K562 (cell line): ENCODE measurements at regions not wholly inside any gene's neighbourhood (a gene's known extent, or its start where the extent isn't known, plus 50 kb on each side); places are given as distances from the start of the nearest gene placed in this dataset.

Experiments used
- ARID1B ChIP-seq: fragments of 450-650 bp; IDR thresholded peaks from 2 replicates; pipeline ENCODE4 v1.6.1; 2016; ENCODE audit warnings: antibody characterized with exemption, mild to moderate bottlenecking, inconsistent platforms
- ARID3A ChIP-seq: IDR thresholded peaks from 2 replicates; pipeline ENCODE4 v1.6.1; 2012; ENCODE audit warnings: low read depth, low read length, improper control_type of control experiment, borderline replicate concordance
- ATF3 ChIP-seq, 2 experiments: fragments of 450-650 bp in 1 of 2; sonication (generic) in 1 of 2; formaldehyde crosslinking in 1 of 2; IDR thresholded peaks in 1 of 2; conservative IDR thresholded peaks in 1 of 2; 2 replicates each; pipeline versions ENCODE4 v1.6.1 to v1.8.1; 2016 to 2023; ENCODE audit warnings: mild to moderate bottlenecking in 2 of 2, moderate library complexity in 2 of 2, inconsistent platforms in 1 of 2, missing genetic modification reagents in 1 of 2
- ELF2 ChIP-seq: fragments of 250-450 bp; sonication (Bioruptor Pico); IDR thresholded peaks from 2 replicates; pipeline ENCODE4 v1.5.0; 2021; ENCODE audit warnings: mild to moderate bottlenecking
- GTF2F1 ChIP-seq: IDR thresholded peaks from 2 replicates; pipeline ENCODE4 v1.6.1; 2011; ENCODE audit warnings: low read depth, low read length, improper control_type of control experiment
- JUN ChIP-seq, 2 experiments: sonication (generic) in 1 of 2; formaldehyde crosslinking in 1 of 2; IDR thresholded peaks; 2 replicates each; pipeline versions ENCODE4 v1.6.1 to v1.8.0; 2012 to 2022; ENCODE audit warnings: borderline replicate concordance in 2 of 2, mild to moderate bottlenecking in 2 of 2, improper control_type of control experiment in 1 of 2, low read depth in 1 of 2, low read length in 1 of 2, missing genetic modification reagents in 1 of 2
- JUND ChIP-seq, 2 experiments: IDR thresholded peaks; 2 replicates in 1 of 2; 3 replicates in 1 of 2; pipeline ENCODE4 v1.6.1; 2011; ENCODE audit warnings: borderline replicate concordance in 2 of 2, low read depth in 2 of 2, low read length in 2 of 2, improper control_type of control experiment in 1 of 2, missing biosample characterization in 1 of 2, missing genetic modification characterization in 1 of 2, missing genetic modification reagents in 1 of 2
- MAFF ChIP-seq: IDR thresholded peaks from 2 replicates; pipeline ENCODE4 v1.6.1; 2012; ENCODE audit warnings: low read length, improper control_type of control experiment
- RCOR1 ChIP-seq, 2 experiments: IDR thresholded peaks; 2 replicates each; pipeline ENCODE4 v1.6.1; 2012; ENCODE audit warnings: low read depth in 2 of 2, low read length in 2 of 2, borderline replicate concordance in 1 of 2, improper control_type of control experiment in 1 of 2
- SMAD4 ChIP-seq: fragments of 250-450 bp; sonication (Bioruptor Pico); conservative IDR thresholded peaks from 2 replicates; pipeline ENCODE4 v1.8.0; 2021; ENCODE audit warnings: inconsistent platforms, mild to moderate bottlenecking, moderate library complexity
- SMARCE1 ChIP-seq: fragments of 450-650 bp; IDR thresholded peaks from 2 replicates; pipeline ENCODE4 v1.7.1; 2016; ENCODE audit warnings: mild to moderate bottlenecking
- SOX6 ChIP-seq: fragments of 450-650 bp; IDR thresholded peaks from 2 replicates; pipeline ENCODE4 v1.6.1; 2014; ENCODE audit warnings: mild to moderate bottlenecking
- ZNF134 ChIP-seq: fragments of 250-450 bp; sonication (Bioruptor Pico); conservative IDR thresholded peaks from 2 replicates; pipeline ENCODE4 v1.4.0; 2020
- ZNF79 ChIP-seq: fragments of 250-450 bp; sonication (Bioruptor Pico); IDR thresholded peaks from 2 replicates; pipeline ENCODE4 v1.4.0; 2020; ENCODE audit warnings: low read depth, mild to moderate bottlenecking, moderate library complexity

- TF ChIP-seq SMAD4 (CRISPR knock-in tag), result peak; percentile 28
- peak in 1 of 2 experiments; percentile 32; a peak in 1 of 4 replicates for TF ChIP-seq RCOR1 (IDR thresholded peaks at IDR 0.05; ENCODE audit: borderline replicate concordance in 1 of 2, low read depth in 2 of 2, low read length in 2 of 2)
- no peak for TF ChIP-seq JUN (IDR thresholded peaks at IDR 0.05; ENCODE audit: borderline replicate concordance, low read depth, low read length)
- no peak for TF ChIP-seq JUN (CRISPR knock-in tag; IDR thresholded peaks at IDR 0.05; ENCODE audit: borderline replicate concordance)
- TF ChIP-seq MAFF, result 0 out of 2 replicates have a peak, but pooled peaks have one; percentile 2
- TF ChIP-seq ARID1B, result peak; percentile 84
- TF ChIP-seq ARID3A, result 0 out of 2 replicates have a peak, but pooled peaks have one; percentile 54
- peak; percentile 26; the same call in 1 of the 2 replicates for TF ChIP-seq SMARCE1
- no peak for TF ChIP-seq ZNF79
- no peak for TF ChIP-seq ELF2 (CRISPR knock-in tag)
- no peak for TF ChIP-seq ZNF134 (CRISPR knock-in tag)
- peak; percentile 58; the same call in 1 of the 2 replicates for TF ChIP-seq JUND (IDR thresholded peaks at IDR 0.05; ENCODE audit: borderline replicate concordance, low read depth, low read length)
- no peak; the same call in 2 of the 3 replicates for TF ChIP-seq JUND (tag; IDR thresholded peaks at IDR 0.05; ENCODE audit: borderline replicate concordance, low read depth, low read length)
- peak; percentile 78; the same call in 1 of the 2 replicates for TF ChIP-seq SOX6
- TF ChIP-seq GTF2F1, result no peak
- TF ChIP-seq ATF3 (IDR thresholded peaks at IDR 0.05), result peak; percentile 41; the same call in 1 of the 2 replicates
- no peak; the same call in 1 of the 2 replicates for TF ChIP-seq ATF3 (CRISPR knock-in tag; conservative IDR thresholded peaks at IDR 0.05)
Observed at GRCh38 chr6:27138406-27138805, 109.1 kb upstream of the PRSS16 start (continued).
